SK-N-MC (cell line): ENCODE measurements at regions not wholly inside any gene's neighbourhood (a gene's known extent, or its start where the extent isn't known, plus 50 kb on each side); places are given as distances from the start of the nearest gene placed in this dataset.

ENCODE experiments used
- EZH2 ChIP-seq: fragments of 200-600 bp; sonication (generic); IDR thresholded peaks from one replicate; pipeline ENCODE4 v1.6.1; 2017; ENCODE audit warnings: antibody characterized with exemption
- FOXP2 ChIP-seq: optimal IDR thresholded peaks from 2 replicates; pipeline ENCODE3; 2011; ENCODE audit warnings: mild to moderate bottlenecking, moderate library complexity; ENCODE audit not compliant: insufficient read depth; ENCODE audit errors: extremely low read length, control extremely low read depth
- POLR2AphosphoS5 ChIP-seq: IDR thresholded peaks from 2 replicates; pipeline ENCODE4 v1.6.1; 2012; ENCODE audit warnings: mild to moderate bottlenecking, low read depth, low read length, borderline replicate concordance

DNA sequence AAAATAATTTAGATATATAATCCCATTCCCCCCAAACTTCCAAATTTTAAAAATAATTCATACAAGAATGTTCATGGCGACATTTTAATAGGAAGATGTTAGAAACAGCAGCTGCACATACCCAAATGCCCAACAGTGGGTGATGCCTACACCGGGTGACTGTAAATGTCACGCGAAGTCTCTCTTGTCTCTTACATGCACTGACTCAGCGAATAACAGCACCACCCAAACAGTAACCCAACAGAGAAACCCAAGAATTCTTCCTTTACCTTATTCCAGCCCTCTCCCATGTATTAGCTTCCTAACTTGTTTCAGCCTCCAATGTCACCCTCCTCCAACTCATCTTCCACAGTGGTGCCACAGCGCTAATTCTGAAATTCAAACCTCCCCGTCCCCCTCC is 74.5 kb upstream of the E2F3 start:
- no peak for TF ChIP-seq EZH2
- no peak for TF ChIP-seq POLR2AphosphoS5
- TF ChIP-seq FOXP2: no peak
